ENCODE measurements at regions not wholly inside any gene's neighbourhood (a gene's known extent, or its start where the extent isn't known, plus 50 kb on each side); places are given as distances from the start of the nearest gene placed in this dataset.
"Not testable (repeated sequence)": the region's sequence is repeated elsewhere in the genome, so short reads cannot be mapped to it uniquely, and the experiment has no call there.

- no peaks in the 10 kb centered on the region for H3K9me3 ChIP-seq
- no peak for DNase-seq
- no peak overlapping the region for H3K27ac ChIP-seq
- TF ChIP-seq CTCF (IDR thresholded peaks at IDR 0.05) (no peak), POLR2A (IDR thresholded peaks at IDR 0.05) (no peak)
- H3K4me1 ChIP-seq, result no peaks in the 10 kb centered on the region
- H3K27me3 ChIP-seq, result no peaks in the 10 kb centered on the region
- H3K36me3 ChIP-seq, result no peaks in the 10 kb centered on the region
- H3K4me3 ChIP-seq, result no peak overlapping the region
- intact Hi-C loops (cut with DNase I; ENCODE audit: low total_unique reads), result no loop called here
Observed at GRCh38 chr10:28094121-28094520, 95.2 kb upstream of the ODAD2 start.

GRCh38 chr10:28091913-28092312 lies 93.0 kb upstream of the ODAD2 start:
- TF ChIP-seq POLR2A (IDR thresholded peaks at IDR 0.05) (no peak), CTCF (IDR thresholded peaks at IDR 0.05) (no peak)
- DNase-seq, result no peak
- H3K9me3 ChIP-seq, result no peaks in the 10 kb centered on the region
- H3K27ac ChIP-seq, result no peak overlapping the region
- intact Hi-C loops (cut with DNase I; ENCODE audit: low total_unique reads), result no loop called here
- H3K4me1 ChIP-seq, result no peaks in the 10 kb centered on the region
- no peak overlapping the region for H3K4me3 ChIP-seq
- H3K27me3 ChIP-seq, result no peaks in the 10 kb centered on the region
- H3K36me3 ChIP-seq, result no peaks in the 10 kb centered on the region

GRCh38 chr10:28090506-28090905 lies 91.6 kb upstream of the ODAD2 start:
- Histone ChIP-seq H3K27ac (no peak overlapping the region), H3K27me3 (no peaks in the 10 kb centered on the region), H3K36me3 (no peaks in the 10 kb centered on the region), H3K9me3 (no peaks in the 10 kb centered on the region), H3K4me3 (no peak overlapping the region), H3K4me1 (no peaks in the 10 kb centered on the region)
- no peak for DNase-seq
- TF ChIP-seq CTCF (IDR thresholded peaks at IDR 0.05) (no peak), POLR2A (IDR thresholded peaks at IDR 0.05) (no peak)
- intact Hi-C loops (cut with DNase I; ENCODE audit: low total_unique reads), result no loop called here

- H3K4me3 ChIP-seq, result no peak overlapping the region
- TF ChIP-seq POLR2A (IDR thresholded peaks at IDR 0.05), result no peak
- TF ChIP-seq CTCF (IDR thresholded peaks at IDR 0.05), result no peak
- no peaks in the 10 kb centered on the region for H3K27me3 ChIP-seq
Observed at GRCh38 chr10:28089467-28089866, 90.6 kb upstream of the ODAD2 start.

GRCh38 chr10:28087661-28088351 lies 88.9 kb upstream of the ODAD2 start:
- no peak for DNase-seq
- Histone ChIP-seq H3K27me3 (no peaks in the 10 kb centered on the region), H3K4me1 (no peaks in the 10 kb centered on the region), H3K36me3 (no peaks in the 10 kb centered on the region), H3K4me3 (no peak overlapping the region), H3K9me3 (no peaks in the 10 kb centered on the region), H3K27ac (no peak overlapping the region)
- intact Hi-C loops (cut with DNase I; ENCODE audit: low total_unique reads), result no loop called here
- TF ChIP-seq CTCF (IDR thresholded peaks at IDR 0.05) (no peak), POLR2A (IDR thresholded peaks at IDR 0.05) (no peak)

More at GRCh38 chr10:28089467-28089866, 90.6 kb upstream of the ODAD2 start:
- no peaks in the 10 kb centered on the region for H3K36me3 ChIP-seq
- H3K9me3 ChIP-seq, result no peaks in the 10 kb centered on the region
- intact Hi-C loops (cut with DNase I; ENCODE audit: low total_unique reads), result no loop called here
- no peak overlapping the region for H3K27ac ChIP-seq
- DNase-seq, result no peak
- H3K4me1 ChIP-seq, result no peaks in the 10 kb centered on the region

- H3K4me1 ChIP-seq; H3K36me3 ChIP-seq; DNase-seq; H3K27me3 ChIP-seq; H3K27ac ChIP-seq; H3K4me3 ChIP-seq; H3K9me3 ChIP-seq; intact Hi-C loops (cut with DNase I; ENCODE audit: low total_unique reads): not testable (repeated sequence)
Observed at GRCh38 chr10:28085760-28086159, 86.9 kb upstream of the ODAD2 start.

Data from uterus (tissue), 3 donors.